Activated CD4-positive, alpha-beta T cell treated with anti-CD3 and anti-CD28 coated beads, Interleukin-2, amount 10 ng/mL, durations not matched to agents 7 days and 5 days (primary cell): ENCODE measurements at regions not wholly inside any gene's neighbourhood (a gene's known extent, or its start where the extent isn't known, plus 50 kb on each side); places are given as distances from the start of the nearest gene placed in this dataset.

Experiments used
- CTCF ChIA-PET: fragments of 350-600 bp; sonication (Branson Sonifier 250); formaldehyde crosslinking; loops from one replicate; lab custom pipeline; 2021; ENCODE audit warnings: antibody characterized with exemption; lab: Charles Lee
- POLR2A ChIA-PET: fragments of 350-600 bp; sonication (Branson Sonifier 250); formaldehyde crosslinking; loops from one replicate; lab custom pipeline; 2021; ENCODE audit warnings: antibody characterized with exemption; lab: Charles Lee
- DNase-seq: peaks from one replicate; pipeline ENCODE4 v3.0.0-alpha.2; 2020
- H3K27ac Mint-ChIP-seq: one replicate; pipeline ENCODE4 v1.8.0; 2021; ENCODE audit warnings: mild to moderate bottlenecking, moderate library complexity, mixed read lengths
- H3K27me3 Mint-ChIP-seq: one replicate; pipeline ENCODE4 v1.8.0; 2021; ENCODE audit warnings: mixed read lengths
- H3K36me3 Mint-ChIP-seq: one replicate; pipeline ENCODE4 v1.8.0; 2021; ENCODE audit warnings: low read depth, mixed read lengths
- H3K4me1 Mint-ChIP-seq: one replicate; pipeline ENCODE4 v1.8.0; 2021; ENCODE audit warnings: mixed read lengths
- H3K4me3 Mint-ChIP-seq: one replicate; pipeline ENCODE4 v1.8.0; 2021; ENCODE audit warnings: mild to moderate bottlenecking, moderate library complexity, mixed read lengths
- H3K9me3 Mint-ChIP-seq: one replicate; pipeline ENCODE4 v1.8.0; 2021; ENCODE audit warnings: mixed read lengths

DNA sequence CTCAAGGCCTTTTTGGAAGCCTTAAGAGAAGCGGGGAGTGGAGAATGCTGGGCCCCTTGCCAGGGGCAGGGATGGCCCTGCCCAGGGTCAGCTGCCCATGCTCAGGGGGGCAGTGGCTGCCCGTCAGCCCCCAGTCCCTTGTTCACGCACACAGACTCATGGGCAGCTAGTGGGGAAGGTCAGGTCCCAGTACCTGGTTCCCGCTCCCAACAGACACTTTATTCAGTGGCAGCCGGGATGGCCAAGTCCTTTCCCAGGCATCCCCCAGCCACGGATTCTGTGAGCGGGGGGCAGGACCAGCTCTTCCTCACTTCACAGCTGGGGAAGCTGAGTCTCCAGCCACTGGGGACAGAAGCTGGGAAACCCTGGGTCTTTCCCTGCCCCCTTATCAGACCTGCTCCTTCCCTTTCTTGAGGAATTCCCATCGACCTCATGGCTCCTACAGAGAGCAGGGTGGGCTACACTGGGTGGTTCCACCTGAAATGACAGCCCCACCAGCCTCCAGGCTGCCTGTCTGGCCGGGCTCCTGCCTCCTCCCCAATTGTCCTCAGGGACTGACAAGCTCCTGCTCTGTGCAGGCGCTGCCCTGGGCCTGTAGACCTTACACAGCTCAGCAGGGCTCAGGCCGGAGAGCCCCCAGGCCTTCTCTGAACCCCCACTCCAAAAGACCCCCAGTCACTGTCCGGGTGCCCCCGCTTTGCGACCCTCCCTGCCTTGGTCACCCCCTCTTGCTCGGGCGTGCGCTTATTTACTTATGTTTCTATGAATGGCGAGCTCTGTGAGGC lies 61.0 kb upstream of the FGF3 start:
- Mint-ChIP-seq H3K9me3 (no peaks in the 10 kb centered on the region), H3K4me3 (no peak overlapping the region), H3K27me3 (no peaks in the 10 kb centered on the region), H3K27ac (no peak overlapping the region), H3K4me1 (no peaks in the 10 kb centered on the region), H3K36me3 (no peaks in the 10 kb centered on the region)
- ChIA-PET CTCF (no interaction called here), POLR2A (no interaction called here)
- DNase-seq: no peak

DNA sequence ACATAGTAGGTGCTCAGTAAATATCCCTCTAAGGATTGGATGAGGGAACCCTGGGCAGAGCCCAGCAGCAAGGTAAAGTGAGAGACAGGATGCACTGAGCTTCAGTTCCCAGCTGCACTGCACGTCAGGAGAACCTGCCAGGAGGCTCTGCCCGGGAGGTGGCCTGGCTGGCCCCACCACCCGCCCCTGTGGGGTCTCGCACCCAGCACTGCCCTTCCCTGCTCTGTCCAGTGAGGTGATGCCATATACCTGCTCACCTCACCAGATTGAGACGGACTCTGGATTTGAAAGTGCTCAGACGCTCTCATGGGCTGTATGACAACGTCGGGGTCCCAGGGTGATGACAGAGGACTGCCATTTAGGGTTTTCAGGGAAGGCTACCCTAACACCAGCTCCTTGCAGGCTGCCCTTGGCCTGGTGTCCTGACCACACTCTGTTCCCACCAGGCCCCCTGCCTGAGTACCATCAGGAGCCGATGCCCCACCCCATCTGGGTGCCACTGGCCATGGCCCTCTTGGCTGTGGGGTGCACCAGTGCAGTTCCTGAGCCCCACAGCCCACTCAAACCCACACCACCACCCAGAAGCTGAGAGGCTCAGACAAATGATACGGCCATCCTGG lies 61.7 kb upstream of the FGF3 start:
- H3K36me3 Mint-ChIP-seq: no peaks in the 10 kb centered on the region
- H3K27me3 Mint-ChIP-seq: no peaks in the 10 kb centered on the region
- H3K27ac Mint-ChIP-seq: no peak overlapping the region
- no peak for DNase-seq
- no peaks in the 10 kb centered on the region for H3K4me1 Mint-ChIP-seq
- no peak overlapping the region for H3K4me3 Mint-ChIP-seq
- no peaks in the 10 kb centered on the region for H3K9me3 Mint-ChIP-seq
- ChIA-PET CTCF (no interaction called here), POLR2A (no interaction called here)

DNA sequence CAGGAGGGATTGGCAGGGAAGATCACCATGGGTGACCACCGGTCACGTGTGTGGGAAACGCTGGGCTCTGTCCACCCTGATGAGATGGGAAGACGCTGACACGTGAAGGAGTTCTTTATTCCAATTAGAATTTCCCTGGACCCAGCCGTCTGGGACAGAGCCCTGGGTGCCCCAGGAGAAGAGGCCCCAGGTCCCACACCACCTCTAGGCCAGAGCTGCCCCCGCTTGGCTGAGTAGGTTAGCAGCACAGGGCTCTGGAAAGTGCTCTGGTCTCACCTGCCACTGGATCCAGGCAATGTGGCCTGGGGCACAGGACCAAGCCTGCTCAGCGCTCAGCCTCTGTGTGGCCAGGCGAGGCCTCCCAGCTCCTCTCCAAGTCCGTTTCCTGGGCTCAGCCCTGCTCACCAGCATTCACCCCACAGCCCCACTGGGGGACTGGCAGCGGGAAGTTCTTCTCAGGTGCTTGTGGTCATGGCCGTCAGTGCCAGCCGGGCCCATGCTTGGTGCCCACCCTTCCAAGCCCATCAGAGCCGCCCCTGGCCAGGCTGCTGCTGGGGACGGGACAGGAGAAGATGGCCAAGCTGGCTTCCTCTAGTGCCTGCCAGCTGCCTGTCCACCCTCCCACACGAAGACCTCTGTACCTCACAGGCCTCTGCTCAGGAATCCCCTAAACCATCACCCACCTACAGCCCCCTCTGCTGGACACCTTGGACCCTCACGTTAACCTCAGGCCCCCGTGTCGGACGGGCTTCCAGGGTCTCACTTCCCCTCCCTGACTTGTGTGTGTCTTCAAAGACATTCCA lies 62.5 kb upstream of the FGF3 start:
- Mint-ChIP-seq H3K27me3 (no peaks in the 10 kb centered on the region), H3K4me1 (no peaks in the 10 kb centered on the region), H3K36me3 (no peaks in the 10 kb centered on the region), H3K9me3 (no peaks in the 10 kb centered on the region), H3K27ac (no peak overlapping the region), H3K4me3 (no peak overlapping the region)
- ChIA-PET POLR2A (no interaction called here), CTCF (interaction anchor here (2.1 kb wide), 1 partner anchor 8 kb away, joined by 4 read pairs; no protein-coding TSS in a partner anchor)
- no peak for DNase-seq

DNA sequence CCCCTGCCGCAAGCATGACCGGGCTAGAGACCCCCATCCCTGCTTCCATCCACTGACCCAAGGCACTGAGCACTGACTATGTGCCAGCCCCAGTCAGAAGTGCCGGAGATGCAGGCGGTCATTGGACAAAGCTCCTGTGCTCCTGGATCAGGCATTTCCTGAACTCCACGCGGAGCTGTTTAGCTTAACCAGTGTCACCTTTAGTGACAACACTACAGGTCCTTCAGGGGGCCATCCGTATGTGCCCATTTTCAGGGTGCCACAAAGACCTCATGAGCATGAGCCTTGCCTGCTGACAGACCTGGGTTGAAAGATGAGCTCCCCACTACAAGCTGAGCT lies 63.0 kb upstream of the FGF3 start:
- Mint-ChIP-seq H3K36me3 (no peaks in the 10 kb centered on the region), H3K9me3 (no peaks in the 10 kb centered on the region), H3K27me3 (no peaks in the 10 kb centered on the region), H3K4me3 (no peak overlapping the region), H3K4me1 (no peaks in the 10 kb centered on the region), H3K27ac (no peak overlapping the region)
- DNase-seq: no peak
- POLR2A ChIA-PET: no interaction called here
- CTCF ChIA-PET: interaction anchor here (2.1 kb wide), 1 partner anchor 9 kb away, joined by 4 read pairs; no protein-coding TSS in a partner anchor

DNA sequence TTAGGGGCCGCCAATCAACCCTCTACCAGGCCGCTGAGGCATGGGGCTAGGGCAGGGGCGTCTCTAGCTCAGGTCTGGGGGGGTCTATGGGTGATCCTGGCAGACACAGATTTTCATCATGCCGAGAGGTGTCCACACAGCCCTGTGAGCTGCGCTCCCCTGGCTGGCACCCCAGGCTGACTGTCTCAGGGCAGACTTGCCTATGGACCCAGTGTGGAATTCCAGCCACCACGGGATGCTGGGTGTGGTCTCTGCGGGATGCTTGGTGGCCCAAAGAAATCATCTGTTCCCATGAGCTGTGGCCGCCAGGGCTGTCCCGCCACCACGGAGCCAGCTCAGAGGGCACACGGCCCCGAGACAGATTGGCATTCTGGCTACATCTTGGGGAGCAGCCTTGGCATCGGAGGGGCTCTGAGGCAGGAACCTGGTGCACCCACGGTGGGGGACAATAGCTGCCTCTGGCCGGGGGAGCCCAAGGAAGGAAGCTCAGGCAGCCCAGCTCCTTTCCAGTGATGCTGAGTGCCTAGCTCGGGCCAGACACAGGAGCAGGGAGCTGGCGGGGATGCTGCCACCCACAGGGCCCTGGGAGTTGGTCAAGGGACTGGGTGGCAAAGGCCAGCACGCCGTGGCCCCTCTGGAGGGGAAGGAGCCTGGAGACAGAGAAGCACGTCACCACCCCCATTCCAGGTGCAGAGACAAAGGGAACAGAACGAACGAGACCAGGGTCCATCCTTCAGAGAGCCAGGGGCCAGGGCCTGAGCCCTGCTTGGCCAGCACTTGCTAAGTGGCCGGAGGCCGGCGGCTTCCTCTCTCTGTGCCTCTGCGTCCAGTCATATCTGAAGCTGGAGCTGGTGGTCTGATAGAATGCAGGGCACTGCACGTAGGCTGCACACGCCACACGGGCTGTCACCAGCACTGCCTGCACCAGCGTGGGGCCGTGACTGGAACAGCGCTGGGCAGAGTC lies 64.4 kb upstream of the FGF3 start:
- DNase-seq: no peak
- Mint-ChIP-seq H3K27ac (no peak overlapping the region), H3K36me3 (no peaks in the 10 kb centered on the region), H3K27me3 (no peaks in the 10 kb centered on the region), H3K4me1 (no peaks in the 10 kb centered on the region), H3K9me3 (no peaks in the 10 kb centered on the region), H3K4me3 (no peak overlapping the region)
- ChIA-PET POLR2A (no interaction called here), CTCF (interaction anchor here (0.6 to 2.1 kb wide), 2 partner anchors 10 to 44 kb away, joined by 3 to 4 read pairs; no protein-coding TSS in a partner anchor)

GRCh38 chr11:69884286-69884685 lies 65.1 kb upstream of the FGF3 start:
- no peak overlapping the region for H3K4me3 Mint-ChIP-seq
- CTCF ChIA-PET: interaction anchor here (0.6 kb wide), 1 partner anchor 45 kb away, joined by 3 read pairs; no protein-coding TSS in a partner anchor

DNA sequence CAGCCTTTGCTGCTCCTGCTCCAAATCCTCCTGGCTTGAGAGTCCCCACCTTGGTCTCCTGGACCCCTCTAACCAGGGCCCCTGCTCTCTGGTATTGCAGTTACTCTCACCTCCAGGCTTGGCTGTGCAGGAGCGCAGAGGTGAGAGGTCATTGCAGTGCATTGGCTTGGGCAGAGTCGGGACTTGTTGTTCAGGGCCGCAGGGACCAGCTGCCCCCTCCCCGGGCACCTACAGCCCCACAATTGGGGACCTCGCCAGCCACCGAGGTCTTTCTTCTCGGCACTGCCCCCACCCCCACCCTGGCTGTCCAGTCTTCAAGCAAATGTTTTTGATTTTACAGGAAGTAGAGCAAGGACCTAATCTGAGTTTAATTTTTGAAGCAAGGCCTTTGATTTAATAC lies 65.5 kb upstream of the FGF3 start:
- Mint-ChIP-seq H3K36me3 (no peaks in the 10 kb centered on the region), H3K27ac (no peak overlapping the region), H3K4me3 (no peak overlapping the region), H3K9me3 (no peaks in the 10 kb centered on the region), H3K27me3 (peaks cover 3% of the 10 kb centered on the region), H3K4me1 (no peaks in the 10 kb centered on the region)
- ChIA-PET CTCF (no interaction called here), POLR2A (no interaction called here)
- DNase-seq: no peak

More at GRCh38 chr11:69884286-69884685, 65.1 kb upstream of the FGF3 start:
- Mint-ChIP-seq H3K9me3 (no peaks in the 10 kb centered on the region), H3K4me1 (no peaks in the 10 kb centered on the region), H3K27me3 (no peaks in the 10 kb centered on the region), H3K36me3 (no peaks in the 10 kb centered on the region), H3K27ac (no peak overlapping the region)
- DNase-seq: no peak
- POLR2A ChIA-PET: no interaction called here

GRCh38 chr11:69887330-69887729 lies 68.1 kb upstream of the FGF3 start:
- Mint-ChIP-seq H3K27me3 (peaks cover 11% of the 10 kb centered on the region), H3K4me3 (no peak overlapping the region), H3K36me3 (no peaks in the 10 kb centered on the region), H3K27ac (no peak overlapping the region), H3K9me3 (no peaks in the 10 kb centered on the region), H3K4me1 (no peaks in the 10 kb centered on the region)
- no peak for DNase-seq
- ChIA-PET POLR2A (no interaction called here), CTCF (interaction anchor here (0.8 kb wide), 1 partner anchor 10 kb away, joined by 3 read pairs; no protein-coding TSS in a partner anchor)

- no peak overlapping the region for H3K4me3 Mint-ChIP-seq
- H3K27ac Mint-ChIP-seq: no peak overlapping the region
- DNase-seq: no peak
- H3K4me1 Mint-ChIP-seq: no peaks in the 10 kb centered on the region
- H3K36me3 Mint-ChIP-seq: no peaks in the 10 kb centered on the region
- CTCF ChIA-PET: interaction anchor here (0.8 kb wide), 1 partner anchor 9 kb away, joined by 3 read pairs; no protein-coding TSS in a partner anchor
- POLR2A ChIA-PET: no interaction called here
- H3K27me3 Mint-ChIP-seq: peaks cover 11% of the 10 kb centered on the region
- no peaks in the 10 kb centered on the region for H3K9me3 Mint-ChIP-seq
Measured at GRCh38 chr11:69887841-69888427, 68.7 kb upstream of the FGF3 start.

- Mint-ChIP-seq H3K4me1 (no peaks in the 10 kb centered on the region), H3K27me3 (peaks cover 11% of the 10 kb centered on the region), H3K9me3 (no peaks in the 10 kb centered on the region), H3K36me3 (no peaks in the 10 kb centered on the region), H3K4me3 (no peak overlapping the region), H3K27ac (no peak overlapping the region)
- ChIA-PET CTCF (no interaction called here), POLR2A (no interaction called here)
- DNase-seq: peak; percentile 75
Measured at GRCh38 chr11:69888483-69889181, 69.4 kb upstream of the FGF3 start.

DNA sequence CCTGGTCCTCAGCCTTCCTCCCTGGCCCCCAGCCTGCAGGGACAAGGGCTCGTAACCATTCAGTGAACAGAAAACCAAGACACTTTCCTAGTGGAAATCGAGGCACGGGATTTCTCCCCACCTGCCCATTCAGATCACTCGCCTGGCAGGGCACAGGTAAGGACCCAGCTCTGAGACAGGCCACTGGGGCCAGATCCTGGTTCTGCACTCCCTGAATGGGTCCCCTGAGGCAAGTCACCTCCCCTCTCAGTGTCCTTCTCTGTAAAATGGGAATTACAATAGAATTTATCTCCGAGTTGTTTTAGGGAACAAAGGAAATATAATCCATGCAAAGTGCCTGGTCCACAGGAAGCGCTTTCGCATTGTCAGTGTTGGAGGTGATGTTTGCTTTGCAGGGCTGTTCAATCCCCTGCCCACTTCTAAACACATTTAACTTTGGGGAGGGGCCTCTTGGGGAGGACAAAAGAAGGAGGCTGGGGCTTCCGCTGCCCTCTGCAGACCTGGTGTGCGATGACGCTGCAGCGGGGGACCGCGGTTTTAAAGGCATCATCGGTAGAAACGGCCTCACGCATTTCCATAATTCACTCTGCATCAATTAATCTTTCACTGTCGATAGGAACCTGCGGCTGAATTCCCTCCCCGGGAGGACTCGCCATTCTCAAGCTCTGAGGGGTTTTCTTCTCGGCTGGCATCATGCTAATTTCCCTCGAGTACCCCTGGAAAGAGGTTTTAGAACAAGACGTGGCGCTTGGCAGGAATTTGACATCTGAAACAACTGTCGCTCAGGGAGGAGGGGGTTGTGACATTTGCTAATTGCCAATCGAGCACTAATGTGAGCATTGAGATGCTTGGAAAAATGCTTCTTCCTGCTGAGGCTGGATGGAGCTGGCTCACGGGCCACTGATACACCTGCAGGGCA lies 70.4 kb upstream of the FGF3 start:
- Mint-ChIP-seq H3K4me1 (no peaks in the 10 kb centered on the region), H3K4me3 (no peak overlapping the region), H3K27me3 (peaks cover 11% of the 10 kb centered on the region), H3K27ac (no peak overlapping the region), H3K36me3 (no peaks in the 10 kb centered on the region), H3K9me3 (no peaks in the 10 kb centered on the region)
- POLR2A ChIA-PET: no interaction called here
- CTCF ChIA-PET: no interaction called here
- no peak for DNase-seq
